ENCODE measurements at regions not wholly inside any gene's neighbourhood (a gene's known extent, or its start where the extent isn't known, plus 50 kb on each side); places are given as distances from the start of the nearest gene placed in this dataset.

- TF ChIP-seq PRDM15 (CRISPR knock-in tag; IDR thresholded peaks at IDR 0.05) (no peak), ETV6 (CRISPR knock-in tag; IDR thresholded peaks at IDR 0.05) (no peak)
These were observed 352.4 kb downstream of the KLF5 start (continued) for GRCh38 chr13:73411067-73411809.

- DNase-seq (ENCODE audit: low spot score) (no peak), ATAC-seq (no peak)
- no peak overlapping the region for H3K27ac Mint-ChIP-seq
- H3K27me3 Mint-ChIP-seq (ENCODE audit: low read depth), result no peaks in the 10 kb centered on the region
- POLR2A ChIA-PET, result no interaction called here
- H3K9me3 Mint-ChIP-seq, result peaks cover 13% of the 10 kb centered on the region
- CTCF ChIA-PET, result no interaction called here
- H3K36me3 Mint-ChIP-seq, result no peaks in the 10 kb centered on the region
- H3K4me1 Mint-ChIP-seq, result peaks cover 7% of the 10 kb centered on the region
- H3K4me3 Mint-ChIP-seq, result no peak overlapping the region
- TF ChIP-seq JUN (CRISPR knock-in tag; IDR thresholded peaks at IDR 0.05) (no peak), ZNF219 (CRISPR knock-in tag; IDR thresholded peaks at IDR 0.05; ENCODE audit: borderline replicate concordance) (no peak), NFATC4 (CRISPR knock-in tag; IDR thresholded peaks at IDR 0.05) (no peak), EMX1 (CRISPR knock-in tag; IDR thresholded peaks at IDR 0.05) (no peak), ZNF281 (CRISPR knock-in tag; IDR thresholded peaks at IDR 0.05) (no peak), ZNF512 (CRISPR knock-in tag; IDR thresholded peaks at IDR 0.05; ENCODE audit: borderline replicate concordance) (no peak), AFF4 (CRISPR knock-in tag; IDR thresholded peaks at IDR 0.05; ENCODE audit: borderline replicate concordance) (no peak), AR (CRISPR knock-in tag; IDR thresholded peaks at IDR 0.05) (no peak), ATF6 (CRISPR knock-in tag; IDR thresholded peaks at IDR 0.05) (no peak), NR2C2 (CRISPR knock-in tag; IDR thresholded peaks at IDR 0.05) (no peak), KAT7 (CRISPR knock-in tag; IDR thresholded peaks at IDR 0.05; ENCODE audit: borderline replicate concordance) (no peak), ZNF423 (CRISPR knock-in tag; IDR thresholded peaks at IDR 0.05) (no peak), JAZF1 (CRISPR knock-in tag; IDR thresholded peaks at IDR 0.05) (no peak), HMGXB4 (CRISPR knock-in tag; IDR thresholded peaks at IDR 0.05) (no peak), PRRX2 (CRISPR knock-in tag; IDR thresholded peaks at IDR 0.05) (no peak)
These were observed 347.6 kb downstream of the KLF5 start for GRCh38 chr13:73406454-73406853.

All from WTC11 (cell line).